ENCODE measurements at regions not wholly inside any gene's neighbourhood (a gene's known extent, or its start where the extent isn't known, plus 50 kb on each side); places are given as distances from the start of the nearest gene placed in this dataset.
"Not testable (repeated sequence)": the region's sequence is repeated elsewhere in the genome, so short reads cannot be mapped to it uniquely, and the experiment has no call there.

DNA sequence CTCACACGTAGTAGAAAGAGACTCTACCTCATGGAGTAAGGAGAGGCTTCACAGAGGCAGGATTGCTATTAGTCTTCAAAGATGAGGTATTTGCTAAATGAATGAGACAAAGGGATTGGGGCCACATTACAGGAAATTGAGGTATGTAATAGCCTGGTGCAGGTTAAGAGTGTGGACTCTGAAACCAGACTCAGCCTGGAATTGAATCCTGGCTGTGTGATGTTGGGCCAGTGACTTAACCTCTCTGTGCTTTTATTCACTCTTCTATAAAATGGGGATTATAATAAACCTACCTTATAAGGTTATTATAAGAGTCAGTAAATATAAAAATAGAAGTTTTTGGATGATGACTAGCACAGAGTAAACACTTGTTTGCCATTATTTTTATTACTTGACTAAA is 64.7 kb upstream of the ATRNL1 start:
- Mint-ChIP-seq H3K36me3 (ENCODE audit: insufficient read depth, unreplicated experiment) (no peaks in the 10 kb centered on the region), H3K4me3 (ENCODE audit: unreplicated experiment) (no peak overlapping the region), H3K27me3 (ENCODE audit: insufficient read depth, unreplicated experiment) (peaks cover 19% of the 10 kb centered on the region), H3K4me1 (ENCODE audit: insufficient read depth, unreplicated experiment) (no peaks in the 10 kb centered on the region), H3K9me3 (ENCODE audit: unreplicated experiment) (no peaks in the 10 kb centered on the region), H3K27ac (ENCODE audit: low read depth, unreplicated experiment) (no peak overlapping the region)
- ChIA-PET POLR2A (interaction anchor here (0.7 kb wide), 1 partner anchor 15 kb away, joined by 3 read pairs; no protein-coding TSS in a partner anchor), CTCF (no interaction called here)
- DNase-seq (ENCODE audit: unreplicated experiment) = no peak
- no peak for TF ChIP-seq CTCF (IDR thresholded peaks at IDR 0.05; ENCODE audit: unreplicated experiment)
- BruUV-seq (replicated peaks) = no TSS peak
- intact Hi-C loops (cut with micrococcal nuclease) = no loop called here

DNA sequence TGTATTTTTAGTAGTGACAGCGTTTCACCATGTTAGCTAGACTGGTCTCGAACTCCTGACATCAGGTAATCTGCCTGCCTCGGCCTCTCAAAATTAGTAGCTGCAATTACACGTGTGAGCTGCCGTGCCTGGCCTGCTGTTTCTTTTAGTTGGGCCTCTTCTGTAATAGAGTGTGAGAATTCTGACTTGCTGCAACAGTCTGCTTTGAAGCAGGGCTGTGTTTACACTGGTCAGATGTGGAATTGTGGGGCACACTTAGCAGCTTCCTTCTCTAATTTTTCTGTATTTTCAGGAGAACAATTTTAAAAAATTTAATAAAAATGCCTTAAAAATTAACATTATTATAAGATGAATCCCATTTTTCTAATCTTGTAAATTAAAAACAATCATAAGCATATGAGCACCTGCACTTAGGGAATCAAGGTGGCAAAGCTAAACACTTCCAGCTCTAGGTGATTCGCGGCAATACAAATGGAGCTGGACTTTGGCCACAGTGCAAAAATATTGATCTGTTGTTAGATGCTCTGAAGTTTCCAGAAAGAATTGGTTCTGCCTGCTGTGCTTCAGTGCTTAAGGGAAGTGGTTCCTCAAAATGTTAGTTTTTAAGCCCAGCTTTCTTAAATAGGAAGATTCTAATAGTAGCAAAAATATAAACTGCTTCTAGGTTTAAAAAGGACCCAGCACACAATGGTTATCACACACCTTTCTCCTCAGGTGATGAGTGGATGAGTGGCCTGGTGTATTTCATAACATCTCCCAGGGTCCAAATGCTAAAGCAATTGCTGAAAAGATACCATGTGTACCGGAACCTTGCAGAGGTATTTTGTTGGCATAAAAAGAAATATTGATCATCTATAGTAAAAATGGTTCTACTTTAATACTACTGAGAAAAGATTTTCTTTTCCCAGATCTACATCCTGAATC is 63.5 kb upstream of the ATRNL1 start:
- CTCF ChIA-PET = interaction anchor here (0.5 to 0.7 kb wide), 2 partner anchors 40 to 242 kb away, joined by 3 read pairs; no protein-coding TSS in a partner anchor
- peaks cover 9% of the 10 kb centered on the region for H3K27me3 Mint-ChIP-seq (ENCODE audit: insufficient read depth, unreplicated experiment)
- POLR2A ChIA-PET = no interaction called here
- H3K27ac Mint-ChIP-seq (ENCODE audit: low read depth, unreplicated experiment) = no peak overlapping the region
- BruUV-seq (replicated peaks) = no TSS peak
- H3K36me3 Mint-ChIP-seq (ENCODE audit: insufficient read depth, unreplicated experiment) = no peaks in the 10 kb centered on the region
- intact Hi-C loops (cut with micrococcal nuclease) = no loop called here
- DNase-seq (ENCODE audit: unreplicated experiment) = no peak
- H3K9me3 Mint-ChIP-seq (ENCODE audit: unreplicated experiment) = no peaks in the 10 kb centered on the region
- no peaks in the 10 kb centered on the region for H3K4me1 Mint-ChIP-seq (ENCODE audit: insufficient read depth, unreplicated experiment)
- no peak for TF ChIP-seq CTCF (IDR thresholded peaks at IDR 0.05; ENCODE audit: unreplicated experiment)
- H3K4me3 Mint-ChIP-seq (ENCODE audit: unreplicated experiment) = no peak overlapping the region

DNA sequence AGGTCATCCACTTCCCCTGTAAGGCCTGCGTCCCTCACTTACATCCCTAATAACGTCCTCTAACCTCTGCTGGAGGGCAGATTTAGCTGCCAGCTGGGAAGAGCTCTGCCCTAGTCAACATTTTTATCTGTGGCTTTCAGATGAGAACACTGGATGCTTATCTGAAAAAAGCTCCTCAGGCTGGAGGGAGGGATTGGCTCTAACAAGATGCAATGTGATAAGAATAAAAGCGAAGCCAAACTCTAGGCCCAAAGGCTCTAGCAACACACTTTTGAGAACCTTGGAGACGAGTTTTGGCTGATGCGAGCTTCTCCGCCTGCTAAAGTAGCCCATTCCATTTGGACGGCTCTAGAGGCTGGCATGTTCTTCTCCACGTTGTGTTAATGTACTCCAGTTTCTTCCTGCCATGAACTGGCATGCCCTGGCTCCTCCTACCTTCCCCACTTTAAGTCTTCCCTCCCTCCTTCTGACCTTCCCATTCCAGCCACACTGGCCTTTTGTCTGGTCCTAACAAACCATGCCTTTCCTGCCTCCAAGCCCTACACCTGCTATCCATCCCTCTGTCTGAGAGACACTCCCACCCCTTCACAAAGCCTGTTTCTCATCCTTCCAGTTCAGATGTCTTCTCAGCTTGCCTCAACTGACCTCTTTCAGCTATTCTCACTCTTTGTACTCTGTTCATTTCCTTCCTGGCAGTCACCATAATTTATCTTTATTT is 62.5 kb upstream of the ATRNL1 start:
- DNase-seq (ENCODE audit: unreplicated experiment) = no peak
- intact Hi-C loops (cut with micrococcal nuclease) = no loop called here
- ChIA-PET CTCF (interaction anchor here (0.7 kb wide), 1 partner anchor 13 kb away, joined by 3 read pairs; no protein-coding TSS in a partner anchor), POLR2A (no interaction called here)
- no peaks in the 10 kb centered on the region for H3K27me3 Mint-ChIP-seq (ENCODE audit: insufficient read depth, unreplicated experiment)
- no peak for TF ChIP-seq CTCF (IDR thresholded peaks at IDR 0.05; ENCODE audit: unreplicated experiment)
- H3K36me3 Mint-ChIP-seq (ENCODE audit: insufficient read depth, unreplicated experiment) = no peaks in the 10 kb centered on the region
- H3K27ac Mint-ChIP-seq (ENCODE audit: low read depth, unreplicated experiment) = no peak overlapping the region
- H3K4me1 Mint-ChIP-seq (ENCODE audit: insufficient read depth, unreplicated experiment) = no peaks in the 10 kb centered on the region
- BruUV-seq (replicated peaks) = no TSS peak
- no peak overlapping the region for H3K4me3 Mint-ChIP-seq (ENCODE audit: unreplicated experiment)
- no peaks in the 10 kb centered on the region for H3K9me3 Mint-ChIP-seq (ENCODE audit: unreplicated experiment)

DNA sequence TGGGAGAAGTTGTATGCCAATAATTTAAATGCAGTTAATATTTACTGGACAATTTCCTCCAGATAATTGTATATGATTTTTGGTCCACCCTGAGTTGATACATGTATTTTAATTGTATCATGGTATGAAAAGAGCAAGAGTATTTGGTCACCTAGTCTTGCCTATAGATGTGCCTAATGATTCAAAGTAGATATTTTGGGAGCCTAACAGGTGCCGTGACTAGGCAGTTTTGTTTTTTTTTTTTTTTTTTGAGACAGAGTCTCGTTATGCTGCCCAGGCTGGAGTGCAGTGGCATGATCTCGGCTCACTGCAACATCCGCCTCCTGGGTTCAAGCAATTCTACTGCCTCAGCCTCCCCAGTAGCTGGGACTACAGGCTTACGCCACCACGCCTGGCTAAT is 59.3 kb upstream of the ATRNL1 start:
- H3K27ac Mint-ChIP-seq (ENCODE audit: low read depth, unreplicated experiment) = no peak overlapping the region
- H3K4me1 Mint-ChIP-seq (ENCODE audit: insufficient read depth, unreplicated experiment) = no peaks in the 10 kb centered on the region
- BruUV-seq (replicated peaks) = no TSS peak
- POLR2A ChIA-PET = no interaction called here
- H3K4me3 Mint-ChIP-seq (ENCODE audit: unreplicated experiment) = no peak overlapping the region
- intact Hi-C loops (cut with micrococcal nuclease) = no loop called here
- H3K36me3 Mint-ChIP-seq (ENCODE audit: insufficient read depth, unreplicated experiment) = no peaks in the 10 kb centered on the region
- H3K9me3 Mint-ChIP-seq (ENCODE audit: unreplicated experiment) = no peaks in the 10 kb centered on the region
- no peak for TF ChIP-seq CTCF (IDR thresholded peaks at IDR 0.05; ENCODE audit: unreplicated experiment)
- CTCF ChIA-PET = no interaction called here
- no peak for DNase-seq (ENCODE audit: unreplicated experiment)
- H3K27me3 Mint-ChIP-seq (ENCODE audit: insufficient read depth, unreplicated experiment) = no peaks in the 10 kb centered on the region

DNA sequence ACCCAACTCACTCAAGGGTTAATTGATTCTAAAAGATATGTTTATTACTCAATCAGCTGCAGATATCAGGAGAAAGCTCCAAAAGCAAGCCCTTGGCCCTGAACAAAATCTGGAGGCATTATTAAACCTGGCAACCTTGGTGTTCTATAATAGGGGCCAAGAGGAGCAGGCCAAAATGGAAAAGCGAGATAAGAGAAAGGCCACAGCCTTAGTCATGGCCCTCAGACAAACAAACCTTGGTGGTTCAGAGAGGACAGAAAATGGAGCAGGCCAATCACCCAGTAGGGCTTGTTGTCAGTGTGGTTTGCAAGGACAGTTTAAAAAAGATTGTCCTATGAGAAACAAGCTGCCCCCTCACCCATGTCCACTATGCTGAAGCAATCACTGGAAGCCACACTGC is 53.4 kb upstream of the ATRNL1 start:
- BruUV-seq (replicated peaks); DNase-seq (ENCODE audit: unreplicated experiment); H3K27me3 Mint-ChIP-seq (ENCODE audit: insufficient read depth, unreplicated experiment); intact Hi-C loops (cut with micrococcal nuclease); H3K4me1 Mint-ChIP-seq (ENCODE audit: insufficient read depth, unreplicated experiment); H3K4me3 Mint-ChIP-seq (ENCODE audit: unreplicated experiment); H3K27ac Mint-ChIP-seq (ENCODE audit: low read depth, unreplicated experiment); POLR2A ChIA-PET; CTCF ChIA-PET; H3K36me3 Mint-ChIP-seq (ENCODE audit: insufficient read depth, unreplicated experiment); H3K9me3 Mint-ChIP-seq (ENCODE audit: unreplicated experiment): not testable (repeated sequence)
